Mucosa of descending colon (tissue), 3 donors: ENCODE measurements at regions not wholly inside any gene's neighbourhood (a gene's known extent, or its start where the extent isn't known, plus 50 kb on each side); places are given as distances from the start of the nearest gene placed in this dataset.

Experiments used
- ATAC-seq: fragments of 200-7000 bp; cut with Tn5 transposase; one replicate; pipeline ENCODE4 v1.9.1; 2020; ENCODE audit warnings: mild to moderate bottlenecking, moderate library complexity
- DNase-seq, 3 donors: peaks; one replicate each; pipeline ENCODE4 v3.0.0-alpha.2; 2020
- H3K36me3 ChIP-seq: fragments of 200-600 bp; one replicate; pipeline ENCODE4 v1.8.0; 2021; ENCODE audit warnings: low read depth, mild to moderate bottlenecking
- H3K4me1 ChIP-seq: fragments of 200-600 bp; one replicate; pipeline ENCODE4 v1.8.0; 2021; ENCODE audit warnings: low read depth, mild to moderate bottlenecking
- H3K4me3 ChIP-seq: fragments of 200-600 bp; one replicate; pipeline ENCODE4 v1.8.0; 2021; ENCODE audit warnings: mild to moderate bottlenecking
- H3K9me3 ChIP-seq: fragments of 200-600 bp; one replicate; pipeline ENCODE4 v1.8.0; 2021; ENCODE audit warnings: mild to moderate bottlenecking
- intact Hi-C, 2 donors: fragments of 100-400 bp; cut with DNase I in 1 of 2; cut with micrococcal nuclease in 1 of 2; formaldehyde crosslinking; loops; one replicate each; pipeline versions ENCODE4 v1.11.0 to v1.11.1; 2022; cut with DNase I, micrococcal nuclease
- TF ChIP-seq, protein P1 (sequence below): fragments of 200-600 bp; IDR thresholded peaks from one replicate; pipeline ENCODE4 v1.8.0; 2022; ENCODE audit warnings: antibody characterized with exemption, mild to moderate bottlenecking
- donor health status: DM: no; HTN: no; CAD: no; lungs with moderate emphysema.
- donor health status: DM: no; HTN: no; CAD: no.
- donor health status: DM: no; HTN: yes; CAD: no.

DNA sequence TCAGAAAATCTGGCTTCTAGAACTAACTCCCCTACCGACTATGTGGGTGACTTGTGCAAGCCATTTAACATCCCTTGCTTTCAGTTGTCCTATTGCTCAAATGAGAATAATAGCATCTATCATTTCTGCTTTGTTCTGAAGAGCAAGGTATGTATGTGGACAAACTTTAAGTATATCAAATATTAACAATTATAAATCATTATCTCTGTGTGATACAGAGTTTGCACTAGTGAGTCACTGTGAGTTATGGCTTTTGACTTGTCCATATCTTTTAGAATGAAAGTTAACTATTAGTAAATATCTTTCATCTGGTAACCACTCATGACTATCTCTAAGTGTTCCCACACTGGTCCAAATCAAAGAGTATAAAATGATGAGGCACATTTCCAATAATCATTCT lies 812.9 kb upstream of the ADGRL2 start:
- TF ChIP-seq, protein P1, sequence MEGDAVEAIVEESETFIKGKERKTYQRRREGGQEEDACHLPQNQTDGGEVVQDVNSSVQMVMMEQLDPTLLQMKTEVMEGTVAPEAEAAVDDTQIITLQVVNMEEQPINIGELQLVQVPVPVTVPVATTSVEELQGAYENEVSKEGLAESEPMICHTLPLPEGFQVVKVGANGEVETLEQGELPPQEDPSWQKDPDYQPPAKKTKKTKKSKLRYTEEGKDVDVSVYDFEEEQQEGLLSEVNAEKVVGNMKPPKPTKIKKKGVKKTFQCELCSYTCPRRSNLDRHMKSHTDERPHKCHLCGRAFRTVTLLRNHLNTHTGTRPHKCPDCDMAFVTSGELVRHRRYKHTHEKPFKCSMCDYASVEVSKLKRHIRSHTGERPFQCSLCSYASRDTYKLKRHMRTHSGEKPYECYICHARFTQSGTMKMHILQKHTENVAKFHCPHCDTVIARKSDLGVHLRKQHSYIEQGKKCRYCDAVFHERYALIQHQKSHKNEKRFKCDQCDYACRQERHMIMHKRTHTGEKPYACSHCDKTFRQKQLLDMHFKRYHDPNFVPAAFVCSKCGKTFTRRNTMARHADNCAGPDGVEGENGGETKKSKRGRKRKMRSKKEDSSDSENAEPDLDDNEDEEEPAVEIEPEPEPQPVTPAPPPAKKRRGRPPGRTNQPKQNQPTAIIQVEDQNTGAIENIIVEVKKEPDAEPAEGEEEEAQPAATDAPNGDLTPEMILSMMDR, result no peak
- Histone ChIP-seq H3K9me3 (no peaks in the 10 kb centered on the region), H3K4me1 (no peaks in the 10 kb centered on the region), H3K4me3 (no peak overlapping the region), H3K36me3 (no peaks in the 10 kb centered on the region)
- ATAC-seq (no peak), DNase-seq (no peak)
- intact Hi-C loops, result no loop called here

DNA sequence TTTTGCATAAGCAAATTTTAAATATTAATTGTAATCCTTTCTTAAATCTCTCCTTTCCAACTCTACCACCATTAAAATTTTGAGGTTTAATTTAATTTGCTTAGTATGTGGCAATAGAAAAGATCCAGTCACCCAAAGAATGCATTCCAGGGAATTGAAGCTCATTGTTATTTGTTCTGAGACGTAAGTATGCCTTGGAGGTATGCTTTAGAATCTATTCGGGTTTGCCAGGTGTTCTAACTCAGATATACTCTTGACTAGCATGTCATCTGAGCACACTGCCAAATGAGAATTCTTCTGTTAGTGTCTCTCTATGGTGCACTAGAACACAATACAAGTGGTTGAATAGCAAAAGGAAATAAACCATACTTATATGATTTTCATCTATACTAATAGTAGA lies 813.6 kb upstream of the ADGRL2 start:
- Histone ChIP-seq H3K4me3 (no peak overlapping the region), H3K4me1 (no peaks in the 10 kb centered on the region), H3K36me3 (no peaks in the 10 kb centered on the region), H3K9me3 (no peaks in the 10 kb centered on the region)
- intact Hi-C loops, result no loop called here
- TF ChIP-seq, protein P1, result no peak
- ATAC-seq, result no peak
- DNase-seq, result no peak

DNA sequence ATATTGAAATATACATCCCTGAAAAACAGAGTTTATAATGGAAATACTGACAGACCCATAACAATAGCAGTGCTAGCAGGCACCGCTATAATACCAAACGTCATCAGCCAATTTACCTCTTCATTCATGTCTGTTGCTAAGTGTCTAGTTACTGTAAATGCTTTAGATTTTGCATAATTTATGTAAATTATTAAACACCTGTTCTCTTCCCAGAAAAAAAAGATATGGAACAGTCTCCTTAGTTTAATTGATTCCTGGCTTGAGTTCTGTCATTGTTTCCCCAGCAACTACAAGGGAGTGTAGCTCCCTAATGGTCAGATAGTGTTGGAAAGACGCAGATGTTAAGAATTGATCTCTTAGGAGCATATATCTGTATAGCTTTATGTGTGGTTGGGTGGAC lies 817.9 kb upstream of the ADGRL2 start:
- ATAC-seq, result no peak
- TF ChIP-seq, protein P1, result no peak

DNA sequence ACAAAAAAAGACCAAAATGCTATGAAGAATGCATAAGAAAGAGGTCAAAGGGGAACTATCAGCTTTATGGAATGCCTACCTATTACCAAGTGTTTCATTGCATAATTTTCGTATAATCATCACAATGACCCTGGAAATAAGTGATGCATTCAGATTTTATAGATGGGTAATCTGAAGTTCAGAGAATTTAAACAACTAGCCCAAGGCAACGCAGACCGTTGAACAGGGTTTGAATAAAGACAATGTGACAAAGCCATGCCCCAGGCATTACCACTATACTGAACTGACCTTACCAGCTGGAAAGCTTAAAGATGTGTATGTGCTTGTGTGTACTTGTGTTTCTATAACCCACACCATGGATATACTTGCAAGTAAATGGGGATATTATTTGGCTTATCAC lies 827.6 kb upstream of the ADGRL2 start:
- Histone ChIP-seq H3K4me1 (no peaks in the 10 kb centered on the region), H3K4me3 (no peak overlapping the region), H3K36me3 (no peaks in the 10 kb centered on the region), H3K9me3 (no peaks in the 10 kb centered on the region)
- no peak for DNase-seq
- TF ChIP-seq, protein P1, result no peak
- ATAC-seq, result no peak
- intact Hi-C loops, result no loop called here

More for the DNA sequence above, 817.9 kb upstream of the ADGRL2 start:
- Histone ChIP-seq H3K36me3 (no peaks in the 10 kb centered on the region), H3K4me1 (no peaks in the 10 kb centered on the region), H3K9me3 (no peaks in the 10 kb centered on the region), H3K4me3 (no peak overlapping the region)
- intact Hi-C loops, result no loop called here
- no peak for DNase-seq

DNA sequence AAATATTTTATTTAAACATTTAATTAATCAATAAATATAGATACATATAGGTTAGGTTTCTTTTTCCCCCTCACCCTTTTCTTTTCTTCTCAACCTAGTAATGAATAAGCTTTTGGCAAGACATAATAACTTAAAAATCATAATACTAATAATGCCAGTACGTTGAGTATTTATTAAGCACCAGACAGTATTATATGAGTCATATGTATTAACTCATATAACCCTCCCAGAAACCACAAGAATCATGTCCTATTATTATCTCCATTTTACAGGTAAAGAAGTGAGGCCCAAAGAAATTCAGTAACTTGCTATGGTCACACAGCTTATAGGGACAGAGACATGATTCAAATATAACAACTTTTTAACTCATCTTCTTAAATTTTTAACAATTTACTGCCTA lies 834.5 kb upstream of the ADGRL2 start:
- intact Hi-C loops, result no loop called here
- DNase-seq, result no peak
- TF ChIP-seq, protein P1, result no peak
- H3K36me3 ChIP-seq, result no peaks in the 10 kb centered on the region
- H3K4me1 ChIP-seq, result no peaks in the 10 kb centered on the region
- no peak overlapping the region for H3K4me3 ChIP-seq
- no peaks in the 10 kb centered on the region for H3K9me3 ChIP-seq
- ATAC-seq, result no peak

DNA sequence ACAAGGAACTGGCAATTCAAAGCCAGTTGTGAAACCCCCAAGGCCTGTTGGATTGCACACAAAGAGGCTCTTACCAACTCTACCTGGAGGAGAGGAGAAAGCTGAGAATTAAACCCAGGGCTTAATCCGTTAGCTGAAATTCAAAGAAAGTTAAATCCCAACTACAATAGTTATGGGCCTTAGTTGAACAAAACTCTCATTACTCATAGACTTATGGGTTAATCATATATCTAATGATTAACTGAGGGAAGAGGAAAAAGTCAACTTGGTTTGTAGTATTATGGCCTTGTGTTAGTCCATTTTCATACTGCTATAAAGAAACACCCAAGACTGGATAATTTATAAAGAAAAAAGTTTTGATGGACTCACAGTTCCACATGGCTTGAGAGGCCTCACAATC lies 838.2 kb upstream of the ADGRL2 start:
- Histone ChIP-seq H3K4me1 (no peaks in the 10 kb centered on the region), H3K9me3 (no peaks in the 10 kb centered on the region), H3K4me3 (no peak overlapping the region), H3K36me3 (no peaks in the 10 kb centered on the region)
- DNase-seq, result no peak
- intact Hi-C loops, result no loop called here
- TF ChIP-seq, protein P1, result no peak
- ATAC-seq, result no peak
